HG03095 (cell line): ENCODE measurements at regions not wholly inside any gene's neighbourhood (a gene's known extent, or its start where the extent isn't known, plus 50 kb on each side); places are given as distances from the start of the nearest gene placed in this dataset.

Source experiments
- ATAC-seq: cut with Tn5 transposase; IDR thresholded peaks from one replicate; pipeline ENCODE4 v1.9.1; 2021; ENCODE audit warnings: moderate library complexity; ENCODE audit not compliant: unreplicated experiment

DNA sequence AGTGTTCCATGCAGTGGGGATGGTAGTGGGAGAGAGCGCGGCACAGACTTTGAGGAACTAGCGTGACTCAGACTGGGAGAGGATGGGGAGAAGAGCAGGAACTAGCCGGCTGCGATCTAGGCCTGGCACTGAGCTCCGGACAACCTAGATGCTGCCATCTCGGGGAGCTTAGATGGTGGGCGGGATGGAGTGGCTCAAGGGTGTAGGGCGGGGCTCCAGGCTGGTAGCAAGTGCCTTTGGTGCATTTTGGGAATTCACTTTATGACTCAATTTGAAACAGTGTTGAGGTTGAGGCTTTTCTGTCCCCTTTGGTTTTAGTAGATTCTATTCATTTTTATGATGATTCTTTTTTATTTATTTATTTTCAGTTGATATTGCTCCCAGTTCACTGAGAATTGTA lies 185.3 kb upstream of the GPR26 start:
- no peak for ATAC-seq

- no peak for ATAC-seq
Observed at GRCh38 chr10:123484722-123485121, 181.4 kb upstream of the GPR26 start.

DNA sequence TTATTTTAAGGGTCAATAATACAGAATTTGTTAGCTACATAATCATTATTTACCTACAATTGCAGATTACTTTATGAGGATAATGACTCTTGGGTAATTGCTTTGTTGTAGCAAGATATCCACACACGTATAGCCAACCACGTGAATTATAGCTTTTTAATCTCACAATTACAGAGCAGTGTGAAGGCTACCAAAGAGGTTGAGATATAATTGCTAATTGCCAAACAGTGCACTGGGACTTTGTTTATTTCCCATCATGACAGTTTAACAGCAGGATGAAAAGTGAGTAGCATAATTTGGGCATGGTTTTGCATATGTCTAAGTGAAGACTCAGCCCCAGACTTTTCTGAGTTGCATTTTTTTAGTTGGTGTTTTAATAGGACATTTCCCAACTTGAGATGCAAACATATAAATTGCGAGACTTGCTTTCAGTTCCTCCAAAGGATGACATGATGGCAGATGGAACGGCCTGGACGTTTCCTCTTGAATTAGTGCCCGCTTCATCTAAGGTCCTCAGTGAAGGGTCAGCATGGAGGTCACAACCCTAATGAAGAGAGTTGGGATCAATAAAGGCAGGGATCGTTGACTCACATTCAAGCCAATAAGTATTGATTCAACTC lies 180.7 kb upstream of the GPR26 start:
- no peak for ATAC-seq

GRCh38 chr10:123488436-123488835 lies 177.7 kb upstream of the GPR26 start:
- no peak for ATAC-seq

DNA sequence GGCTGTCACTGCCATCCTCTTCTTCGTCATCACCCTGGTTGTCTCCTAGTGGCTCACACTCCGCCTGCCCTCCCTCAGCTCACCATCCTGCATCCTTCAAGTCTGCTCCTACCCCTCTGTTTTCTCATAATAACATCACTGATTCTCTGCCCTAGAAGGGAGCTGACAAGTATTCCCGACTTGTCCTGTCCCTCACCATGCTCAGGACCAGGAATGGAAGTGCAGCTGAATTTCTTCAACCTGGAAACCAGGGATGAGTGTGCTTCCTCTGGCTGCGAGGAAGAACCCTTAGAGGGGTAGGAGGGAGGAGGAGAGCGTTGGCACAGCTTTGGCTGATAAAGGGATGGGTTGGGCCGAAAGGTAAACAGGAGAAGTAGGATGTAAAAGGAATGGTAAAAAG lies 174.8 kb upstream of the GPR26 start:
- no peak for ATAC-seq

DNA sequence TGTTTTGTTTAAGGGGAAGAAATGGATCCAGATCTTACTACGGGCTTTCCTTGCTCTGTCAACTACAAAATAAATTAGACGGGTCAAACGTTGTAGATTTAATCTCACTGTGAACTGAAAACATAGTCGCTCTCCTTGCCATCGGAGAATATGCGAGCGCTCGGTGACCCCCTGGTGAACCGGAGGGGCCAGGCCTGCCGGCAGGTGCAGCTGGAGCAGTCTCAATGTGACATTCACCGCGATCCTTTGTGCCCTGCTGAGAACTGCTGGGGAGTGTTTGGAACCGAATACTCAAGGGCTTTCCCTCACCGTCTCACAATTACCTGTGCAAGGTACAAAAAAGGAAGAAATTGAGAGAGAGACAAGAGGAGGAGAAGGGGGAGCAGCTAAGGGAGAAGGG lies 174.1 kb upstream of the GPR26 start:
- ATAC-seq, result no peak

GRCh38 chr10:123494301-123494808 lies 171.8 kb upstream of the GPR26 start:
- no peak for ATAC-seq

GRCh38 chr10:123496375-123496774 lies 169.8 kb upstream of the GPR26 start:
- ATAC-seq, result no peak

- no peak for ATAC-seq
Observed at GRCh38 chr10:123496996-123497660, 169.0 kb upstream of the GPR26 start.

GRCh38 chr10:123500110-123500509 lies 166.0 kb upstream of the GPR26 start:
- no peak for ATAC-seq

- no peak for ATAC-seq
Observed at GRCh38 chr10:123501148-123501547, 165.0 kb upstream of the GPR26 start.

- no peak for ATAC-seq
Observed at GRCh38 chr10:123502983-123503382, 163.2 kb upstream of the GPR26 start.

DNA sequence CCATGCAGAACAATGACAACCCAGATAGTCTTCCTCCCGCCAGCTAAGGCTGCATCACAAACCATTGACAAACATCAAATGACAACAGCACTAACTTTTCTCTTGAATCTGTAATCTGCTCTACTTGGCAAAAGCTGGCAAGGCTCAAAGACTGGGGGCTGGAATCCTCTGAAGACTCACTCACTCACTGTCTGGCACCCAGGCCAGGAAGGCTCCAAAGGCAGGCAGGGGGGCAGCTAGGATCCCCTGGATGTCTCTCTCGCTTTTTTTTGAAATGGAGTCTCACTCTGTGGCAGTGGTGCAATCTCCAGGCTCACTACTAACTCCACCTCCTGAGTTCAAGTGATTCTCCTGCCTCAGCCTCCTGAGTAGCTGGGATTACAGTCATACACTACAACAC lies 159.7 kb upstream of the GPR26 start:
- ATAC-seq, result no peak

DNA sequence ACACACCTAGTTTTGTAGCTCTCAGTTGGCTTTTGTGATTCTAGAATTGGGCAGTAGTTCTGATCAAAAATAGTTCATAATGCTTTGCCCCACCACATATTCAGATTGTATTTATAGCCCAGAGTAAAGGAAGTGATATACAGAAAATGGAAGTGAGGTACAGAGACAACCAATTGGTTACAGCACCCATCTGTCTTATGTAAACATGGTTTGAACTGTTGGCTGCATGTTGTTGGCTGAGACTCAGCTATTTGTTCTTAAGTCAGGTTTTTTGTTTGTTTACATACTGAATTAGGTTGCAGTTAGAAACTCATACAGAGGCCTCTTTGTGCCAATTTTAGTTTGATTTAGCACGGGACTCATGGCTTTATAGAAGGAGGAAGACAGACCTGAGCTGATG lies 158.9 kb upstream of the GPR26 start:
- ATAC-seq, result no peak

DNA sequence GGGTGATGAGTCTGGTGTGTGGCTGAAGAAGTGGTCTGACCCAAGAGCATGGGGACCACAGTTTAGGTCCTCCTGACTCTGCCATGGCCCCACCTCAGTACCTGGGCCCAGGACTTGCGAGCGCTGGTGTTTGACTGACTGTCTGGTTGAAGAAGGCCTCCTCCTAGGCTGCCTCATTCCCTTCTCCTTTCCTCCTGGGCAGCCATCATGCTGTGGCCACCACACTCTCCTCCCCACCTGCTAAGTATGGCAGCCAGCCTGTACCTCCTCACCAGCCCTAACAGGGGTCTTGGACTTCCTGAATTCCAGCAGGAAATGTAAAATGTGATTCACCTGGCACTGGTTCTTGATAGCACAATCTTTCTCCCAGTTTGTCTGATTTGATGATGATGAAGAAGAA lies 156.8 kb upstream of the GPR26 start:
- no peak for ATAC-seq

GRCh38 chr10:123512901-123513775 lies 153.0 kb upstream of the GPR26 start:
- ATAC-seq, result no peak

GRCh38 chr10:123513870-123514269 lies 152.3 kb upstream of the GPR26 start:
- ATAC-seq, result no peak

GRCh38 chr10:123514996-123515395 lies 151.2 kb upstream of the GPR26 start:
- ATAC-seq, result no peak

- no peak for ATAC-seq
Observed at GRCh38 chr10:123515661-123516060, 150.5 kb upstream of the GPR26 start.

DNA sequence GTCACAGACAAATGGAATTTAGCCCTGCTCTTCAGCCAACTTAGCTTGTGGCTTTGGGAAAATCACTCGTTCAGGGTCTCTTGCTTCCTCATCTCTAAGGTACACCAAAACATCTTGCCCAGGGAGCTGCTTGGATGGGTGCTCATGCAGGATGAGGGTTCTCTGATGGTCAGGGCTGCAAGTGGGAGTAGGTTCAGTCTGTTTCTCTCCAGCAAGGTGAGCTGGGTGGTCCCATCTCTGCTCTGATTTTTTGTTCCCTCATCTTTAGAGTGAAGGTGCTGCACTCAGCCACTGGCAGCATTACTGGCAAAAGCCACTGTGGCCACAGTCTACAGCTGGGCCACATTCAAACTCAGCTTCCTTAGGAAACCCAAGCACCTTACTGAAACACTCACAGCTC lies 149.9 kb upstream of the GPR26 start:
- ATAC-seq, result no peak

GRCh38 chr10:123517426-123517825 lies 148.7 kb upstream of the GPR26 start:
- no peak for ATAC-seq

DNA sequence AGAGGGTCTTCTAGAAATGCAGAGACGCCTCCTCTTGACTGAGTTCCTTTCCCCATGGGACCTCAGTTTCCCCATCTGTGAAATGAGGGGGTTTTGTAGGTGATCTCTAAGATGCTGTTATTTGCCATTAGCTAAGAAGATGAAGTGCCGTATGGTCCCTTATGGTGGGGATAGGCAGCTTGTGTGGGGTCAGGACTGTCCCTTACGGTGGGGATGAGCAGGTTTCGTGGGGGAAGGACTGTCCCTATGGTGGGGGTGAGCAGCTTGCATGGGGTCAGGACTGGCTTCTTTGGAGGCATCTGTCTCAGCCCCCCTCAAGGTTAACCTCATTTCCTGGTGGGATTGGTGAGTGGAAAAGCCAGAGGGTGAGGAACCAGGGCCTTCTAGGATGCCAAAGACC lies 148.3 kb upstream of the GPR26 start:
- ATAC-seq, result no peak
